Sigmoid colon (tissue), 6 donors: ENCODE measurements at regions not wholly inside any gene's neighbourhood (a gene's known extent, or its start where the extent isn't known, plus 50 kb on each side); places are given as distances from the start of the nearest gene placed in this dataset.
A peak's percentile ranks its signal among the peaks of the same experiment; 100 is the strongest.
"Not testable (repeated sequence)": the region's sequence is repeated elsewhere in the genome, so short reads cannot be mapped to it uniquely, and the experiment has no call there.

Experiments
- DNase-seq: peaks from one replicate; pipeline ENCODE4 v3.0.0-alpha.2; 2019
- H3K27ac ChIP-seq, 4 donors: fragments of 200-600 bp; sonication (generic); one replicate each; pipeline ENCODE4 v1.5.1; 2016 to 2019; ENCODE audit warnings: mild to moderate bottlenecking in 1 of 4
- H3K27me3 ChIP-seq, 3 donors: fragments of 200-600 bp; sonication (generic); one replicate each; pipeline ENCODE4 v1.5.1; 2019; ENCODE audit warnings: mild to moderate bottlenecking in 1 of 3
- H3K36me3 ChIP-seq, 4 donors: fragments of 200-600 bp; sonication (generic); one replicate each; pipeline ENCODE4 v1.5.1; 2016 to 2019
- H3K4me1 ChIP-seq, 4 donors: fragments of 200-600 bp; sonication (generic); one replicate each; pipeline ENCODE4 v1.5.1; 2017 to 2019
- H3K4me3 ChIP-seq, 4 donors: fragments of 200-600 bp; sonication (generic); one replicate each; pipeline ENCODE4 v1.5.1; 2017 to 2019; ENCODE audit warnings: mild to moderate bottlenecking in 2 of 4, moderate library complexity in 1 of 4
- H3K9me3 ChIP-seq, 4 donors: fragments of 200-600 bp in 3 of 4; sonication (generic) in 3 of 4; one replicate each; pipeline versions ENCODE4 v1.5.1 to v1.6.1; 2013 to 2019
- EP300 ChIP-seq, 4 donors: sonication (generic); formaldehyde crosslinking; IDR thresholded peaks; one replicate each; pipeline ENCODE4 v1.6.1; 2017; ENCODE audit warnings: antibody characterized with exemption in 4 of 4
- POLR2A ChIP-seq, 2 donors: fragments of 450-650 bp; IDR thresholded peaks; one replicate each; pipeline ENCODE4 v1.6.1; 2016; ENCODE audit warnings: antibody characterized with exemption in 2 of 2, mild to moderate bottlenecking in 2 of 2, moderate library complexity in 2 of 2
- POLR2AphosphoS5 ChIP-seq, 4 donors: sonication (generic); formaldehyde crosslinking; IDR thresholded peaks; one replicate each; pipeline ENCODE4 v1.6.1; 2017; ENCODE audit warnings: antibody characterized with exemption in 4 of 4
- WGBS, 2 donors: extraction: QIAGEN DNeasy Blood & Tissue Kit; methylation state at CpG; one replicate each; pipeline ENCODE4 v1.1.7; 2013; 5-methylcytosine and 5-hydroxymethylcytosine counted together
- intact Hi-C: fragments of 100-400 bp; cut with DNase I; formaldehyde crosslinking; loops from one replicate; pipeline ENCODE4 v1.15.1; 2023
- TF ChIP-seq, protein P1 (sequence below), 4 experiments: fragments of 450-650 bp in 3 of 4; fragments of 200-600 bp in 1 of 4; IDR thresholded peaks; one replicate each; pipeline ENCODE4 v1.5.1; 2016 to 2019; ENCODE audit warnings: antibody characterized with exemption in 4 of 4, mild to moderate bottlenecking in 3 of 4, moderate library complexity in 2 of 4
- donor health status: healthy with polysubstance abuse.
- donor health status: healthy.

GRCh38 chr3:107227091-107227490, 150.1 kb upstream of the CCDC54 start:
- WGBS, 2 donors = 75 to 93% methylated on average over 1 of the region's 1 CpG

DNA sequence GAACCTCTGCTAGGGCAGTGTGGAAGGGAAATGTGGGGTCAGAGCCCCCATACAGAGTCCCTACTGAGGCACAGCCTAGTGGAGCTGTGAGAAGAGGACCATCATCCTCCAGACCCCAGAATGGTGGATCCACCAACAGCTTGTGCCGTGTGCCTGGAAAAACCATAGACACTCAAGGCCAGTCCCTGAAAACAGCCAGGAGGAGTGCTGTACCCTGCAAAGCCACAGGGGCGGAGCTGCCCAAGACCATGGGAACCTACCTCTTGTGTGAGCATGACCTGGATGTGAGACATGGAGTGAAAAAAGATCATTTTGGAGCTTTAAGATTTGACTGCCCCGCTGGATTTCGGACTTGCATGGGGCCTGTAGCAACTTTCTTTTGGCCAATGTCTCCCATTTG, 143.4 kb upstream of the CCDC54 start:
- H3K27me3 ChIP-seq, H3K27ac ChIP-seq, DNase-seq, H3K36me3 ChIP-seq, intact Hi-C loops, H3K4me3 ChIP-seq, H3K9me3 ChIP-seq: not testable (repeated sequence)
- peaks cover 0 to 14% (median 5%) of the 10 kb centered on the region in 4 donors for H3K4me1 ChIP-seq
- 94 to 97% methylated on average over 4 of the region's 4 CpGs for WGBS, 2 donors

More at GRCh38 chr3:107227091-107227490, 150.1 kb upstream of the CCDC54 start:
- H3K4me1 ChIP-seq = no peaks in the 10 kb centered on the region
- intact Hi-C loops = no loop called here
- H3K36me3 ChIP-seq = no peaks in the 10 kb centered on the region
- no peak for TF ChIP-seq EP300 (IDR thresholded peaks at IDR 0.05)
- no peak for TF ChIP-seq POLR2A (IDR thresholded peaks at IDR 0.05)
- TF ChIP-seq, protein P1, sequence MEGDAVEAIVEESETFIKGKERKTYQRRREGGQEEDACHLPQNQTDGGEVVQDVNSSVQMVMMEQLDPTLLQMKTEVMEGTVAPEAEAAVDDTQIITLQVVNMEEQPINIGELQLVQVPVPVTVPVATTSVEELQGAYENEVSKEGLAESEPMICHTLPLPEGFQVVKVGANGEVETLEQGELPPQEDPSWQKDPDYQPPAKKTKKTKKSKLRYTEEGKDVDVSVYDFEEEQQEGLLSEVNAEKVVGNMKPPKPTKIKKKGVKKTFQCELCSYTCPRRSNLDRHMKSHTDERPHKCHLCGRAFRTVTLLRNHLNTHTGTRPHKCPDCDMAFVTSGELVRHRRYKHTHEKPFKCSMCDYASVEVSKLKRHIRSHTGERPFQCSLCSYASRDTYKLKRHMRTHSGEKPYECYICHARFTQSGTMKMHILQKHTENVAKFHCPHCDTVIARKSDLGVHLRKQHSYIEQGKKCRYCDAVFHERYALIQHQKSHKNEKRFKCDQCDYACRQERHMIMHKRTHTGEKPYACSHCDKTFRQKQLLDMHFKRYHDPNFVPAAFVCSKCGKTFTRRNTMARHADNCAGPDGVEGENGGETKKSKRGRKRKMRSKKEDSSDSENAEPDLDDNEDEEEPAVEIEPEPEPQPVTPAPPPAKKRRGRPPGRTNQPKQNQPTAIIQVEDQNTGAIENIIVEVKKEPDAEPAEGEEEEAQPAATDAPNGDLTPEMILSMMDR (IDR thresholded peaks at IDR 0.05) = no peak
- no peak for TF ChIP-seq POLR2AphosphoS5 (IDR thresholded peaks at IDR 0.05)
- H3K9me3 ChIP-seq = no peaks in the 10 kb centered on the region
- no peaks in the 10 kb centered on the region for H3K27me3 ChIP-seq
- no peak overlapping the region for H3K27ac ChIP-seq
- no peak overlapping the region for H3K4me3 ChIP-seq
- DNase-seq = no peak

DNA sequence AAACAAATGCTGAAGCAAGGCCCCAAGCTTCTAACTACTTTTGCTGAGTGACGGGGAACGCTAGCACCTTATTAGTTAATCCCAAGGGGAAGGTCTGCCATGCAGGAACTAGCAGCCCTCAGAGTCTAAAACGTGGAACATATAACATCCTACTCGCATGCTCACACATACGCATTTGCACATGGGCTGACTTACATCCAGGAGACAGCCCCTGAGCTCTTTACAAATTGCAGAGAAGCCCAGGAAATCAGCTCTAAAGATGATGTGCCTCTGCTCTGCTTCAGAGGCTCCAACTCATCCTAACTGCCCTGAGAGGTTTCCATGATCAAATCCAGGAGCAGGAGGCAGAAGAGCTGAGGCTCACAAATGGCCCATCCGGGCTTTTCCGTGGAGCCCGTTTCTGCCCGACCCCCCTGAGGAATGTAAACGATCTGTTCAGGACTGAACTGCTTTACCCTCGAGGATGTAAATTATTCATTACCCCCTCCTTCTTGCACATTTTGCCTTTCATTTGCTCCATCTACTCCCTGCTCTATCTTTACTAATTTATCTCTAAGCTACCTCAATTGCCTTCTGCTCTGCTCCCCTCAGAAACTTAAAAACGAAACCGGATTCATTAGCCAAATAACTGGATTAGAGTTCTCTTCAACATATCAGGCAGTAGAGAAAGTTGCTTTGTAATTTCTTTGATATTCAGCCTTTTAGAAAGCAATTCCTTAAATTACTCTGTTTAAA, 141.9 kb upstream of the CCDC54 start:
- Histone ChIP-seq H3K9me3 (no peaks in the 10 kb centered on the region), H3K27me3 (no peaks in the 10 kb centered on the region), H3K36me3 (no peaks in the 10 kb centered on the region), H3K27ac (peak overlapping the region; percentile 66 to 74 (median 68)), H3K4me3 (peak overlapping the region; percentile 28 to 53 (median 50)), H3K4me1 (peaks cover 0 to 22% (median 8%) of the 10 kb centered on the region in 4 donors)
- 32 to 51% methylated on average over 13 of the region's 13 CpGs for WGBS, 2 donors
- no peak for DNase-seq
- TF ChIP-seq EP300 (IDR thresholded peaks at IDR 0.05) = no peak
- TF ChIP-seq, protein P1 (IDR thresholded peaks at IDR 0.05) = no peak
- no peak for TF ChIP-seq POLR2A (IDR thresholded peaks at IDR 0.05)
- TF ChIP-seq POLR2AphosphoS5 (IDR thresholded peaks at IDR 0.05) = no peak
- intact Hi-C loops = loop anchor here (5.0 kb wide), 4 partner anchors 442 to 1317 kb away; no protein-coding TSS in a partner anchor

- Histone ChIP-seq H3K4me1 (peaks cover 0 to 22% (median 8%) of the 10 kb centered on the region in 4 donors), H3K9me3 (no peaks in the 10 kb centered on the region), H3K4me3 (peak overlapping the region; percentile 28 to 53 (median 50)), H3K27ac (peak overlapping the region; percentile 66 to 74 (median 68)), H3K36me3 (no peaks in the 10 kb centered on the region), H3K27me3 (no peaks in the 10 kb centered on the region)
- WGBS, 2 donors = 1 to 4% methylated on average over 5 of the region's 5 CpGs
- intact Hi-C loops = loop anchor here (2.0 to 5.0 kb wide), 5 partner anchors 441 to 1316 kb away; no protein-coding TSS in a partner anchor
- TF ChIP-seq EP300 (IDR thresholded peaks at IDR 0.05) = no peak
- TF ChIP-seq, protein P1 (IDR thresholded peaks at IDR 0.05) = peak; percentile 79 to 91 (median 83)
- TF ChIP-seq POLR2A (IDR thresholded peaks at IDR 0.05) = no peak
- peak in 2 of 4 donors; percentile 11 to 21 for TF ChIP-seq POLR2AphosphoS5 (IDR thresholded peaks at IDR 0.05)
- peak; percentile 64 for DNase-seq
These were observed 141.3 kb upstream of the CCDC54 start for GRCh38 chr3:107235928-107236315.

GRCh38 chr3:107236655-107237337, 140.4 kb upstream of the CCDC54 start:
- WGBS, 2 donors = 93% methylated on average over 4 of the region's 4 CpGs
- no peaks in the 10 kb centered on the region for H3K9me3 ChIP-seq
- peak overlapping the region; percentile 66 to 74 (median 68) for H3K27ac ChIP-seq
- intact Hi-C loops = loop anchor here (1.0 to 5.0 kb wide), 6 partner anchors 287 to 1316 kb away; no protein-coding TSS in a partner anchor
- no peak overlapping the region for H3K4me3 ChIP-seq
- peaks cover 0 to 30% (median 13%) of the 10 kb centered on the region in 4 donors for H3K4me1 ChIP-seq
- H3K36me3 ChIP-seq = no peaks in the 10 kb centered on the region
- H3K27me3 ChIP-seq = no peaks in the 10 kb centered on the region
- DNase-seq = no peak
- TF ChIP-seq POLR2A (IDR thresholded peaks at IDR 0.05) (no peak), EP300 (IDR thresholded peaks at IDR 0.05) (no peak), POLR2AphosphoS5 (IDR thresholded peaks at IDR 0.05) (no peak)
